ENCODE measurements at regions not wholly inside any gene's neighbourhood (a gene's known extent, or its start where the extent isn't known, plus 50 kb on each side); places are given as distances from the start of the nearest gene placed in this dataset.

- TF ChIP-seq CTCF (IDR thresholded peaks at IDR 0.05), result no peak
- no peak for TF ChIP-seq POLR2A (IDR thresholded peaks at IDR 0.05)
These were observed 772.7 kb downstream of the PRELID2 start for GRCh38 chr5:145062280-145063062.

Data from esophagus squamous epithelium (tissue), 4 donors.